Right atrium auricular region (tissue), 2 donors: ENCODE measurements at regions not wholly inside any gene's neighbourhood (a gene's known extent, or its start where the extent isn't known, plus 50 kb on each side); places are given as distances from the start of the nearest gene placed in this dataset.
"Not testable (repeated sequence)": the region's sequence is repeated elsewhere in the genome, so short reads cannot be mapped to it uniquely, and the experiment has no call there.

Source experiments
- DNase-seq: peaks from one replicate; pipeline ENCODE4 v3.0.0-alpha.2; 2019; ENCODE audit warnings: low spot score
- H3K27ac ChIP-seq, 2 donors: fragments of 200-600 bp; sonication (generic); 1 replicate in 1 of 2; 2 replicates in 1 of 2; pipeline ENCODE4 v1.5.1; 2016 to 2019
- H3K27me3 ChIP-seq, 2 donors: fragments of 200-600 bp; sonication (generic); one replicate each; pipeline versions ENCODE4 v1.5.1 to v1.6.0; 2017 to 2019
- H3K36me3 ChIP-seq: fragments of 200-600 bp; sonication (generic); one replicate; pipeline ENCODE4 v1.5.1; 2016
- H3K4me1 ChIP-seq, 2 donors: fragments of 200-600 bp; sonication (generic); one replicate each; pipeline versions ENCODE4 v1.5.1 to v1.6.0; 2017 to 2019
- H3K4me3 ChIP-seq, 2 donors: fragments of 200-600 bp; sonication (generic); 1 replicate in 1 of 2; 2 replicates in 1 of 2; pipeline ENCODE4 v1.5.1; 2017 to 2019; ENCODE audit warnings: mild to moderate bottlenecking in 1 of 2, moderate library complexity in 1 of 2
- H3K9me3 ChIP-seq, 2 donors: fragments of 200-600 bp; sonication (generic); one replicate each; pipeline ENCODE4 v1.5.1; 2019

- not testable (repeated sequence) for H3K27me3 ChIP-seq, H3K36me3 ChIP-seq, H3K9me3 ChIP-seq, DNase-seq, H3K4me3 ChIP-seq, H3K4me1 ChIP-seq
- peak overlapping the region in 1 of 2 donors; percentile 51 for H3K27ac ChIP-seq
Measured at GRCh38 chr2:111472844-111473403, 352.2 kb downstream of the BCL2L11 start.

- not testable (repeated sequence) for H3K27me3 ChIP-seq, H3K36me3 ChIP-seq, H3K27ac ChIP-seq, DNase-seq, H3K9me3 ChIP-seq, H3K4me1 ChIP-seq, H3K4me3 ChIP-seq
Measured at GRCh38 chr2:111473522-111473921, 352.8 kb downstream of the BCL2L11 start.

- not testable (repeated sequence) for H3K9me3 ChIP-seq, H3K27me3 ChIP-seq, H3K36me3 ChIP-seq, H3K4me3 ChIP-seq, DNase-seq, H3K27ac ChIP-seq, H3K4me1 ChIP-seq
Measured at GRCh38 chr2:111474198-111474705, 353.5 kb downstream of the BCL2L11 start.

- not testable (repeated sequence) for H3K27ac ChIP-seq, DNase-seq, H3K27me3 ChIP-seq
Measured at GRCh38 chr2:111478335-111478734, 357.6 kb downstream of the BCL2L11 start.

GRCh38 chr2:111478871-111479318, 358.2 kb downstream of the BCL2L11 start:
- not testable (repeated sequence) for H3K9me3 ChIP-seq, H3K4me3 ChIP-seq, H3K27ac ChIP-seq, H3K4me1 ChIP-seq, H3K27me3 ChIP-seq, H3K36me3 ChIP-seq
- DNase-seq = peak; percentile 40

More at GRCh38 chr2:111478335-111478734, 357.6 kb downstream of the BCL2L11 start:
- not testable (repeated sequence) for H3K4me1 ChIP-seq, H3K36me3 ChIP-seq, H3K9me3 ChIP-seq, H3K4me3 ChIP-seq

GRCh38 chr2:111480016-111480625, 359.4 kb downstream of the BCL2L11 start:
- peak overlapping the region in 1 of 2 donors; percentile 43 for H3K27ac ChIP-seq
- not testable (repeated sequence) for H3K36me3 ChIP-seq, H3K4me1 ChIP-seq, H3K9me3 ChIP-seq, DNase-seq, H3K27me3 ChIP-seq, H3K4me3 ChIP-seq

- H3K9me3 ChIP-seq, H3K4me1 ChIP-seq, H3K4me3 ChIP-seq, DNase-seq, H3K27me3 ChIP-seq, H3K36me3 ChIP-seq: not testable (repeated sequence)
- H3K27ac ChIP-seq = peak overlapping the region in 1 of 2 donors; percentile 43
Measured at GRCh38 chr2:111480633-111481032, 359.9 kb downstream of the BCL2L11 start.

GRCh38 chr2:111481219-111481618, 360.5 kb downstream of the BCL2L11 start:
- H3K4me1 ChIP-seq, H3K4me3 ChIP-seq, DNase-seq, H3K27me3 ChIP-seq, H3K27ac ChIP-seq, H3K36me3 ChIP-seq, H3K9me3 ChIP-seq: not testable (repeated sequence)

- not testable (repeated sequence) for H3K9me3 ChIP-seq, H3K27me3 ChIP-seq
Measured at GRCh38 chr2:111482987-111483679, 362.4 kb downstream of the BCL2L11 start.

GRCh38 chr2:111484097-111484496, 363.4 kb downstream of the BCL2L11 start:
- H3K27ac ChIP-seq, H3K36me3 ChIP-seq, H3K27me3 ChIP-seq, DNase-seq, H3K4me1 ChIP-seq, H3K4me3 ChIP-seq, H3K9me3 ChIP-seq: not testable (repeated sequence)

More at GRCh38 chr2:111482987-111483679, 362.4 kb downstream of the BCL2L11 start:
- not testable (repeated sequence) for H3K4me3 ChIP-seq, H3K36me3 ChIP-seq, H3K4me1 ChIP-seq, DNase-seq, H3K27ac ChIP-seq

GRCh38 chr2:111485895-111486294, 365.2 kb downstream of the BCL2L11 start:
- not testable (repeated sequence) for DNase-seq

GRCh38 chr2:111488451-111488850, 367.7 kb downstream of the BCL2L11 start:
- not testable (repeated sequence) for DNase-seq, H3K36me3 ChIP-seq, H3K27ac ChIP-seq, H3K27me3 ChIP-seq, H3K4me1 ChIP-seq, H3K9me3 ChIP-seq, H3K4me3 ChIP-seq

More at GRCh38 chr2:111485895-111486294, 365.2 kb downstream of the BCL2L11 start:
- H3K4me1 ChIP-seq, H3K36me3 ChIP-seq, H3K27me3 ChIP-seq, H3K4me3 ChIP-seq, H3K9me3 ChIP-seq, H3K27ac ChIP-seq: not testable (repeated sequence)

- not testable (repeated sequence) for H3K27me3 ChIP-seq, DNase-seq, H3K27ac ChIP-seq, H3K36me3 ChIP-seq, H3K4me1 ChIP-seq, H3K4me3 ChIP-seq, H3K9me3 ChIP-seq
Measured at GRCh38 chr2:111489460-111489859, 368.7 kb downstream of the BCL2L11 start.

- not testable (repeated sequence) for H3K36me3 ChIP-seq, H3K4me3 ChIP-seq, DNase-seq, H3K27ac ChIP-seq, H3K27me3 ChIP-seq, H3K4me1 ChIP-seq, H3K9me3 ChIP-seq
Measured at GRCh38 chr2:111491181-111491580, 370.5 kb downstream of the BCL2L11 start.

GRCh38 chr2:111491614-111492013, 370.9 kb downstream of the BCL2L11 start:
- H3K27me3 ChIP-seq, H3K4me3 ChIP-seq, H3K9me3 ChIP-seq, H3K4me1 ChIP-seq, DNase-seq, H3K36me3 ChIP-seq: not testable (repeated sequence)
- H3K27ac ChIP-seq = peak overlapping the region in 1 of 2 donors; percentile 3
